NCI-H146 (cell line): ENCODE measurements at regions not wholly inside any gene's neighbourhood (a gene's known extent, or its start where the extent isn't known, plus 50 kb on each side); places are given as distances from the start of the nearest gene placed in this dataset.

Source experiments
- DNase-seq: peaks from one replicate; lab custom pipeline; 2025; lab: John Stamatoyannopoulos, UW

DNA sequence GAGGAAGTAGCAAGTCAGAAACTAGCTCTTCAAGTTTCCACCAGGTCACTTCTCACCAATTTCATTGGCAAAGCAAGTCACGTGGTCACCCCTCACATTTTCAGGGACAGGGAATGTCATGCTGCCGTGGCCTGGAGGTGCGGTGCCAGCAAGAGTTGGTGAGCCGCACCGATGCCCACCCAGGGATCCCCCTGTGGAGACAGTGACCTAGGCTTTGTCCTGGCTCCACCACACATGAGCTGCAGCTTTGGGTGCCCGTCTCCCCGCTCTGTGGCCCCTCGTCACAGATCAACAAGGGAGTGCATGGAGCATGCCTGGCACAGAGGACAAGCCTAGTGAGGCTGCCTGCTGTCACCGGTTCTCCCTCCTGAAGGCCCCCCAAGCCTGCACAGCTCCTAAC, 226.7 kb upstream of the PPP2R2D start:
- DNase-seq, result no peak

DNA sequence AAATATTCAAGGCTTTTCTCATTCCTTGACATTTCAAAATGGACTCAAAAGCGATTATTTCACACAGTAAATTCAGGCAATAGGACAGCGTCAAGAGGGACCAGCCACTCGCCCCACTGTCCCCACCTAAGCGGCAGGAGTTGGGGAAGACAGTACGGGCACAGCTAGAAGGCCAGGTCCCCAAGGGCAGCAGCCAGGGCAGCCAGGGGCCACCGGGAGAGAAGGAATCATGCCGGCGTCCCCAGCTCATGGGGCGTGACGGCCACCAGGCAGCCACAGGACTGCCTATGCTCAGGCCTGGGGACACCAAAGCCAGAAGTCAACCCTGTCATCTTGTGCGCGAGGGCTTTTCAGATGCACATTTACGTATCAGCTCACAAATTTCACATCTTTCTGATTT, 225.7 kb upstream of the PPP2R2D start:
- no peak for DNase-seq

DNA sequence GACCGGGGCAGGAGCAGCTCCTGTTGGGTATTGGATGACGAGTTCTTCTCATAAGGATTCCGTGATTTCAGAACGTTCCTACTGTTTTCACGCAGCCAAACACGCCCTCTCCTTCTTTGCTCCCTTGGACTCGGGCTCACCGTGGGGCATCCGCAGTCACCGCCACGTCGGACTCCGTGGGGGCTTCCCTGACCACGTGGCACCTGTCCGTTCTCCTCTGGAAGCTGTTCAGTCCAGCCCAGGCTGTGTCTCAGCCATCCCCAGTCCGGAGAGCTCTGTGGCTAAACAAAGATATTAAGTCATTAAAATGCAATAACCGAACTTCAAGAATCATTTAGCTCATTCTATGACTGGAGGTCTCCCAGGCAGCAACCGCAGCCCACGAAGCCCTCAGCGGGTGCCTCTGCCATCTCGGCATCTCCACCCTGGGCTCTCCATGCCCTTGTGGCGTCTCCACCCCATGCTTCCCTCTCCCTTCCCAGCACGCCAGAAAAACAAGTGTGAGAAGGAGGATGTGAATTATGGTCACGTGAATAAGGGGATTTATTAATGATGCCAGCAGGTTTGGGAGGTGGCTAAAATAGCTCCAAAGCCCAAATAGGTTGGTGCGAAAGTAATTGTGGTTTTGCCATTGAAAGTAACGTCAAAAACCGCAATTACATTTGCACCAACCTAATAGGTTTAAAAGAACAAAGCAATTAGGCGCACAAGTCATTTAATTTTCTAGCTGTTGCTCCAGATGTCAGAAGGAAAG, 224.6 kb upstream of the PPP2R2D start:
- no peak for DNase-seq

DNA sequence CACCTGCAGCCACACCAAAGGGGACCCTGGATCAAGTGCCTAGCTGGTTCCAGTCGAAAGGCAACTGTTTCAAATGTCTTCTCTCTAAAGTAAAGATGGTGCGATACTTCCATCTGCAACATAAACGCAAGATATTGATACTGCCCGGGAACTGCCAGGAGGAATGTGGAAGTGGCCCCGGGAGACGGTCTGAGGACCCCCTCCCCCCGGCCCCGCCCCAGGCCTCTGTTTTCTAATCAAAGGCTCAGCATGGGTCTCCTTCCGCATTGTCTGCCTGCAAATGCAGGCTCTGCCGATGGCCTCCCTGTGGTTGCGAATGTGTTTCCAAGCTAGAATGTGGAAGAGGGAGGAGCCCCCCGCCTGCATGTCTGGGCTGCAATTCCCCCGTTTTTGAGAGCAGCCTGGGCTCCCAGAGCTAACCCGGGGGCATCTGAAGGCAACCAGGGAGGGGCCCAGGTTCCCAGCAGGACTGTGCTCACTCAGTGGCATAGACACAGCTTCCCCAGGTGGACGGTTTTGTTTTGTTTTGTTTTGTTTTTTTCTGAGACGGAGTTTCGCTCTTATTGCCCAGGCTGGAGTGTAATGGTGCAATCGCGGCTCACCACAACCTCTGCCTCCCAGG, 223.9 kb upstream of the PPP2R2D start:
- DNase-seq, result no peak

DNA sequence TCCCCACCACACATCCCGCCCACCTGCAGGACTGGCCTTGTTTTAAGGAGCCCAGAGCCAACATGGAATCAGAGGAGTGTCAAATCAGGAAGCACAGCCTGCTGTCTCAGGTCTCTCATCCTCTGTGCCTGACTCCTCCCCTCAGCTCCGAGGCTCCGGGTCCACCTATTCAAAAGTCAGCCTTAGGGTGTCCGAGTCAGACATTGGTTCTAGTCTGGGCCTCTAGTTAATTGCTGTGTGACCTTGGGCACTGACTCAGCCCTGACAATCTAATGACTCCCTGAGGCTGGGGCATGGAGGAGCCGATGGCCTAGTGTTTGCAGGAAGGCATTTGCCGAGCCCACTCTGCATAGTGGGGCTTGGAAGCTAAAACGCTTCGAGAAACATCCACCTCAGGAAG, 223.1 kb upstream of the PPP2R2D start:
- no peak for DNase-seq

DNA sequence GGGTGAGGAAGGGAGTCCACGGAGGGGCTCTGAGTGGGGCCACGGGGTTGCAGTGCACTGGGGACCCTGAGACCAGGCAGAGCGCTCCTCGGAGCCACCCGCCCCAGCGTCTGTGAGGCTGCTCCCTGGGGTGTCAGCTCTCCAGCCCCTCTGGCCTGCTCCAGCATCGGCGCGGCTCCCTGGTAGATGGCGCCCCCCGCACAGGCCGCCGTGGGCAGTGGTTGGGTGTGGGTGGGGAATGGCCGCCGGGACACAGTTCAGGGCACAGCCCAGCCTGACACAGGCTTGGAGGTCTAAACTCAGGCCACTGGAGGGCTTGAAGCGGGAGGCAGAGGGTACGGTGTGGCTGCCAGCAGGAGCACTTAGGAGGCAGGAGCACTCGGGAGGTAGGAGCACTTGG, 222.6 kb upstream of the PPP2R2D start:
- DNase-seq, result no peak

DNA sequence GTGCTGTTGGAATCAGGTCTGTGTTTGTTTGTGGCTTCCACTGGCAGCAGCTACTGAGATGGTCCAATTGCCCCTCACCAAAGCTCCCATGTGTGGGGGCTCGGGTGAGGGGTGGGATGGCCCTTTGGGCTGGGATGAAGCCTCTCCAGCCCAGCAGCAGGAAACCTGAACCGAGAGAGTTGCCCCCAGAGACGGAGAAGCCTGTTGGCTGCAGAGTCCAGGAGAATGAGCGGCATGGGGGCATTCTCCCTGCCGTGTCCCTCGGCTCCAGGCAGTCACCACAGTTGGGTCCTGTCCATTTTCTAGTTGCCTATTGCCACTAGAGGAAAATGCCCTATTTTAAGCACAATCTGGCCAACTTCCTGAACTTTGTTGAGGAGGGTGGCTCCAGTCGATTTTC, 222.2 kb upstream of the PPP2R2D start:
- no peak for DNase-seq

DNA sequence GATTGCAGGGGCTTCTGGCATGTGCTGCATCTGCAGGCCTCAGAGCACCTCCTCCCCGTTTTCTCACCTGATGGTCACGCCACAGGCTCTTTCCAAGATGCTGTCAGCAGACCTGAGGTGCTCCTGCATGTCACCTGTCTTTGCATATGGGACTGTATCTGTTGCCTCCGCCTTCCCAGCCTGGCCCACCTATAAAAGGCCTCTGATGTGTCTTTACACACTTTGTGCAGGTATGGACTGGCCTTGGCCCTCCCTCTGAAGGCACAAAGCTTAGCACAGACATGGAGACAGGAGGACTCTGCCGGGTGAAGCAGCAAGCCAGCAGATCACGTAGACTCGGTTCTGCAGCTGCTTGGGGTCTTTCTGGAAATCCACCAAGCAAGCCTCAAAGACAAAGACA, 220.9 kb upstream of the PPP2R2D start:
- no peak for DNase-seq

DNA sequence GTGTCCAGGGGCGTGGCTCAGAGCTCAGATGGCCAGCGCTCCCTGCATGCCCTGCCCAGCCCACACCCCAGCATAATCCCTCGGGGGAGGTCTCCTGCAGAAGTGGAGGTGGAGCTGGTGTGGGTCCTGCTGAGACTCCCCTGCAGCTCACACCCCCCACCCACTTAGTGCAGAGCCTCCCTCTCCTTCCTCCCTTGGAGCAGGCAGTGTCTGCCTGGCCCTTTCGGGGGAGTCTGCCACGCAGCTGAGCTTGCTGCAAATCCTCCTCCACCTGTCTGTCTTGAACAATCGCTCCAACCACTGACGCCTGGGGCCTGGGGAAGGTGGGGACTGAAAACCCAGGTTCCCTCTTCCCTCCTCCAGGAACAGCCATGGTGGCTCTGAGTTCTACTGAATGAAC, 219.7 kb upstream of the PPP2R2D start:
- no peak for DNase-seq

DNA sequence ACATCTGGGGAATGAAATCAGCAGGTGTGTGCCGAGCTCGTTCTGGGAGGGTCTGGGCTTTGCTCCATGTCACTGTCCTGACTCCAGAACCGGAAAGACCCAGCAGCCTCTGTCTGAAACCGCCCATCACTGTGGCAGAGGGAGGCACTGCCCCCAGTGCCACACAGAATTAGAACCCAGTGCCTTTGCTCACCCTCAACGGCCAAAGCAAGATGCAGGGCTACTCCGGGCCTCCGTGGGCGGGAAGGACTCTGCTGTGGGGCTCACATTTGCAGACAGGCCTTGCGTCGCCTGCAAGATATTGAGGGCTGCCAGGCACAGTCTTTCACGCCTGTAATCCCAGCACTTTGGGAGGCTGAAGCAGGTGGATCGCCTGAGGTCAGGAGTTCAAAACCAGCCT, 219.2 kb upstream of the PPP2R2D start:
- DNase-seq, result no peak

DNA sequence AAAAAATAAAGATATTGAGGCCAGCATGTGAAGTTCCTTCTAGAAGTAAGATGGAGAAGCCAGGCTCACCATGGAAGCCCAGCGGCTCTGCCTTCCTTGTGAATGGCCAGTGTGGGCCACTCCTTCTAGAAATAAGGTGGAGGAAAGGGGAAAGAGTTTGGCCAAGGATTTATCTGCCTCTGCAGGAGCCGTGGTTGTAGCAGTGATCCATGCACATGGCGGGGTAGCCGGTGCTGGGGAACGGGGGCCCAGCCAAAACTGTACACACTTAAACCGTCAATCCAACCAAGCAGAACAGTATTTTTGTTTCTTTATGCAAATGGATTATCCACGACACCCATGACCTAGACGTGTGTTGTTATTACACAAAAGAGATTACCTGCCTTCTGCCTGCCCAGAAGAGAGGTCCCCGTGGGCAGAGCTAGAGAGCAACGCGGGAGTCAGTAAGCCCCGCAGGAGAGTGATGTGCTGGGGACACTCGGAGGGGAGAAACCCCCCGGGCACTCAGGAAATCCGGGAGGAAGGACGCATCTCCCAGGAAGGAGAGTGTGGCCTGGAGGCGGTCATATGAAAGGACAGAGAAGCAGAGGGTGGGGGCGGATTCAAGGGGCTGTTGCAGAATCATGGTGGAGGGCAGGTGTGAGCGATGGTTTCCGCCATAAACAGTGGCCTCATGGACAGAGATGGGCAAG, 218.4 kb upstream of the PPP2R2D start:
- DNase-seq, result no peak

DNA sequence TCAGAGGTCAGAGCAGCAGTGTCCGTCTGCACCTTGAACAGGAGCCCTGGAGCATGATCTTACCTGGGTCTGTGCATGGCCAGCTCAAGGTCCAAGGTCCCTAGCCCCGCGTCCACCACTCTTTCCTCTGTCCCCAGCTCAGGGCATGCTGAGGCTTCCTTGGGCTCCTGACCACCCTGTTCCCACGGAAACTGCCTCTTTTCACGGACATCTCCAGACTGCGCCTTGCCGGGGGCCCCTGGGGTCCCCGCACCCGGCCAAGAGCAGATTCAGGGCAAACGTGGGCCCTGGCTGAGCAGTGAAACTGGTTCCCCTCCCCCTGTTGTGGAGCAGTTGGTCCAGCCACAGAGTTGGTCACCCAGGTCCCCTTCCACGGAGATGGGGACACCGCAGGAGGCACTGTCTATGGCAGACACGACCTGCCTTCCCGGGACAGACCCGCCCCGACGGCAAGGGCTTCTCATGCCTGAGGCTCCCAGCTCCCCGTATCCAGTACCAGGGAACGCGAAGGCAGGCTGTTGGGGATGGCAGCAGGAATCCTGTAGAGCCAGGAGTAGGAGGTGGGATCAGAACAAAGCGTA, 217.4 kb upstream of the PPP2R2D start:
- DNase-seq, result no peak

DNA sequence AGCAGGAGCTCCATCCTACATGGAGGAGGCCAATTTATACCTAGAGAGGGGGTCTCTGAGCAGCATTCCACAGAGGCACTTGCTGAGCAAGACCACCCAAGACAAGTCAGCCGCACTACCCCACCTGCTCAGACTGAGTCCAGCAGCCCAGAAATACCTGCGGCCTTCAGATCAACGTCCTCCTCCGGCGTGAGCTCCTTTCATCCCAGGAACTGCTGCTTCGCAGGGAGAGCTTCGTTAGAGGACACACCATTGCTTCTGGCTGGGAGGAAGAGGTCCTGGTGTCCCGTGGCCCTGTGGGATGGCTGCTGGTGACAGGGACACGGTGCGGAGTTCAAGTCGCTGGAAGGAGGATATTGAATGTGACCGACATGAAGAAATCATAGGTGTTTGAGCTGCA, 216.9 kb upstream of the PPP2R2D start:
- no peak for DNase-seq

DNA sequence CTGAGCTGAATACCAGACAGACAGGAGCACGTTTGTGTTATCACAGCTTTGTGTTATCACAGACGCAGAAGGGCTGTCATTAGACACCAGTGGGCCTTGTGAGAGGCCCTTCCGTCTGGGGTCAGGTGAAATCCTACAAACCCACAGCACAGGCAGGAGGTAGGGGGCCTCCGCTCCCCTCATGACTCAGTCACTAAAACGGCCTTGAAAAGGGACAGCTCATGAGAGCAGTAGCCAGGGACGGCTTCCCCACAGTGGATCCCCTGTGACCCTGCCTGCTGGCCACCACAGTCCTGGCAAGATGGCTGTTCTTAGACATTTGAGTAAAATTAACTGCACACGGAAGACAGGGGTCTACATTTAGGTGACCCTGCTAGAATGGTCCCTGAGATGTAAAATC, 215.8 kb upstream of the PPP2R2D start:
- no peak for DNase-seq

DNA sequence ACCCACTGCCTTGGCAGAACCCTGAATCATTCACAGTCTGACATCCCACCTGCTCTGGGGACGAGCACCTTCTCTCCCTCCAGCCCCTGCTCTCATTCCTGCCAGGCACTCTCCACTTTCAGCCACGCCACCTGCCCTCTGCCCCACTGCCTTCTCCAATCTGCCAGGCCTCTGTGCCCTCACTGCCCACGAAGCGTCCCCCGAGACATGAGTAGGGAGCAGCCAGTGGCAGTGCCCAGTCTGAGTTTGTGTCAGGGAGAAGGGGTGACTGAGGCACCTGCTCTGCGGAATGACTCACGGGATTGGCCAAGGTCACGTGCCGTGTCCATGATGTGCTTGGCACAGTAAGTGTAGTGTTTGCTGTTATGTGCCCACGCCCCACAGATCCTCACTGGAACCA, 215.2 kb upstream of the PPP2R2D start:
- DNase-seq, result no peak

DNA sequence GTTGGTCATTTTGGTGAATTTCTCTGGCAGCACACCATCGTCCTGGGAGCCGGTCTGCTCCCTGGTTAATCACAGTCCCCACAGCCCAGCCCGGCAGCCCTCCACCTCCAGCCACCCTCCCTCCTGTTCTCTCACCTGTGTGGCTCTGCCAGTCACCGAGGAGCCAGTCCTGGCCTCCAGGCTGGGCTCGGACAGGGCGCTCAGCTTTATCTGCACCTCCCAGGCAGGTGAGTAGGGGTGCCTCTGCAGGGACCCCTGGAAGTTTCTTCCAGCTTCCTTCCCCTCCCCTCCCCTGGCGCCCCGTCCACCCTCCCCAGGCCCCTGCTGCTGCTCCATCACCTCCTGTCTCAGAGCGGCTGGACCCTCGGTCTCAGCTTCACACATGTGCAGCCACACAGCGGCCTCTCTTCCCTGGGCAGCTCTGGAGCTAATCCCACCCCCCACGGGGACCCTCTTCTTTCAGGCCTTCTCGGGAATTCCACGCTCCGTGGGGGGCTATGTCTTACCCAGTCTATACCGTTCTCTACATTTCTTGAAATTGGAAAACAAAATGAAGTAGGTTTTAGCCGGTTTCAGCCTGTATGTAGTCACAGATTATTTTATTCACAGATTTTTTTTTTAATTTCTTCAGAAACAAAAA, 213.9 kb upstream of the PPP2R2D start:
- no peak for DNase-seq

DNA sequence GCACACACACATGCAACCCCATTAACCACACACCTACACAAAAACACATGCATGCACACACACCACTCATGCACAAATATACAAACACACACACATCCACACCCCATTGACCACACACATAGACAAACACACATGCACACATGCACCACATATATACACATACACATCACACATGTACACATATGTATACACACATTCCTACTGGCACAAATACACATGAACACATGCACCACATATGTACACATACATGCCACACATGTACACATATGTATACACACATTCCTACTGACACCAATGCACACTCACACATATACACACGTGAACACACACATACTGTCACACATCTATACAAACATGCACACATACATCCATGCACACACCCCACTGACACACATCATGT, 212.5 kb upstream of the PPP2R2D start:
- no peak for DNase-seq

DNA sequence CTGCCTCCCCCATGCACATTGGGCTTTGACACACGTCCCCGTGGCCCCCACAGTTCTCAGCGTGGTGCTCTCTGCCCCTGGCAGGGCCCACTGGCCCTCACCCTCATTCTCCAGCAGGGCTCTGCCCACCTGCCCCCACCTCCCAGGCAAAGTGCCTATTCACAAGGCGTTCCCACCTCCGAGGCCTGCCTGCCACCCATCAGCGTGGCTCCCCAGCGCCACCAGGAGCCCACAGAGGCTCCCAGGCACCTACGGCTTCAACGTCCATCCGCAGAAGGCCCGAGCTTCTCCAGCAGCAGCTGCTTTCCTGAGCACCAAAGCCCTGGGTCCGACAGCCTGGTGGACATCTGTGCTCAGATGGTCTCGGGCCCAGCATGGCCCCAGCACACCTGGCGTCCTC, 211.8 kb upstream of the PPP2R2D start:
- no peak for DNase-seq

DNA sequence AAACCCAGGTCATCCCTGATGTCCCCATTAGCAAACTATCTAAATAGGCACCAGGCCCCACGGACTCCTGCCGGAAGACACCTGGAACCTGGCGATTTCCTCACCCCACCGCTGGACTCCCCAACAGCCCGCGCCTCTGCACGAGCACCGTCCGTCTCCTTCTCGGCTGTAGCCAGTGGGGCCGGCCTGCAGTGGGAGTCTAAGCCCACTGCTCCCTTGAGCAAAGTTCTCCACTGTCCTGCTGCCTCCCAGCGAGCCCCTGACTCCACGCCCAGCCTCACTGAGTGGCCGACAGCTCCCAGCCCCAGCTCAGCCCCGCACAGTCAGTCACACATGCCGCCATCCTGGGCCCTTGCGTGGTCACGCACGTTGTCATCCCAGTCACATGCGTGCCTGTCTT, 211.3 kb upstream of the PPP2R2D start:
- no peak for DNase-seq

DNA sequence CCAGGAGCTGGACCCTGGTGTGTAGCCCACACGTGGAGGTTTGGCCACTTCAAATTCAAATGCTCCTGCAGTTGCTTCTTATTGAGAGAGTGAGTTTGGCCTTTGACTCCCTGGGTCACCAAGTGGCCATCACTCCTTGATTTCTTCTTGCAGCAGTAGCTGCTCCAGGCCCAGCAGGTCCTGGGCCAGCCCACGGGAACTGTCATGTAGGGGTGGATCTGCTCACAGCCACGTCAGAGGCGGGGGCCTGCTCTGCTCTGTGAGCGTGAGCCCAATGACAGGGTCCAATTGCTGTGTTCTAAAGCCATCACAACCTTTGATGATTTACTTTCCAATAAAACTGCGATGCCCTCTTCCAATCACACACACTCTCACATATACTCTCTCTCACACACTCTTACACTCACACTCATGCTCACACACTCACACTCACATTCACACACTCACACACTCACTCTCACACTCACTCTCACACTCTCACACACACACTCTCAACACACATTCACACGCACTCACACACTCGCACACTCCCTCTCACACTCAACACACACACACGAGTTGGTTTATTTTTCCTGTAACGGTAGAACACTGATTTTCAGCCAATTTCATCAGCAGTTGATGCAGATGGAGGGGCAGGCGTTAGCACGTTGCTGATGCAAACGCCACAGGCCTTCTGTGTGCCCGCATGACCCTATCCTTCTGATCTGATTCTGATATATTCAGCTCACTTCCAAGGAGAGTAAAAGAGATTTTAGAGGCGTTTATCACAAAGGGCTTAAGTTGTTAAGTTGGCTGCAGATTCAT, 210.7 kb upstream of the PPP2R2D start:
- no peak for DNase-seq

DNA sequence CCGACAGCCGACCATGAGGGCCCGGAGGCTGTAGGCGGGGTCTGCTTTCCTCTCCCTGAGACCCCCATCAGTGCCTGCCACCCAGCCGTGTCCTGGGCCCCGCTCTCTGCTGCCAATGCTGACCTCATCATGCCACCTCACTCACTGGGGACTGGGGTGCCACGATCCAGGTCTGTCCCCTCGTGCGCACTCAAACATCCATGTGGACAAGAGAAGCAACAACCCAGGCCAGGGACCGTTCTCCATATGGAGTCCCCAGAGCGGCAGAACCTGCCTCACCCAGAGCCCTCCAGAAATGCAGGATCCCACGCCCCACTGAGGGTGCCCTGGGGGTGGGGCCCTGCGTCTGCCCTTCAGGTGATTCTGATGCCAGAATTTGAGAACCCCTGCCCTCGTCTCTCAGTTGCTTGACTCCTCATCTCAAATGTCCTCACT, 210.0 kb upstream of the PPP2R2D start:
- DNase-seq, result no peak
